Adrenal gland (tissue), 9 donors: ENCODE measurements at regions not wholly inside any gene's neighbourhood (a gene's known extent, or its start where the extent isn't known, plus 50 kb on each side); places are given as distances from the start of the nearest gene placed in this dataset.

Source experiments
- DNase-seq, 7 donors: peaks; one replicate each; pipeline ENCODE4 v3.0.0-alpha.2; 2019 to 2020
- H3K27ac ChIP-seq, 5 donors: fragments of 200-600 bp; sonication (generic) in 4 of 5; 1 replicate in 3 of 5; 2 replicates in 2 of 5; pipeline versions ENCODE4 v1.5.1 to v1.8.0; 2016 to 2020; ENCODE audit warnings: mild to moderate bottlenecking in 1 of 5
- H3K27me3 ChIP-seq: fragments of 200-600 bp; 2 replicates; pipeline ENCODE4 v1.8.0; 2021
- H3K36me3 ChIP-seq, 2 donors: fragments of 200-600 bp; replicated peaks in 1 of 2; 1 replicate in 1 of 2; 2 replicates in 1 of 2; pipeline versions ENCODE4 v1.5.1 to v1.8.0; 2018 to 2022
- H3K4me1 ChIP-seq, 2 donors: fragments of 200-600 bp; replicated peaks in 1 of 2; 1 replicate in 1 of 2; 2 replicates in 1 of 2; pipeline versions ENCODE4 v1.5.1 to v1.8.0; 2018 to 2021
- H3K4me3 ChIP-seq, 4 donors: fragments of 200-600 bp; sonication (generic) in 3 of 4; one replicate each; pipeline ENCODE4 v1.5.1; 2016 to 2018
- H3K9me3 ChIP-seq, 3 donors: fragments of 200-600 bp; sonication (generic) in 1 of 3; replicated peaks in 1 of 3; 1 replicate in 2 of 3; 2 replicates in 1 of 3; pipeline versions ENCODE4 v1.5.1 to v1.8.0; 2016 to 2021
- CTCF ChIP-seq, 6 experiments: fragments of 450-650 bp in 4 of 6; fragments of 200-600 bp in 2 of 6; sonication (generic) in 1 of 6; IDR thresholded peaks; 1 replicate in 5 of 6; 2 replicates in 1 of 6; pipeline versions ENCODE4 v1.5.1 to v1.8.0; 2016 to 2021; ENCODE audit warnings: antibody characterized with exemption in 6 of 6, mild to moderate bottlenecking in 2 of 6, moderate library complexity in 1 of 6
- POLR2A ChIP-seq, 2 donors: fragments of 450-650 bp; IDR thresholded peaks; one replicate each; pipeline ENCODE4 v1.6.1; 2017; ENCODE audit warnings: antibody characterized with exemption in 2 of 2, mild to moderate bottlenecking in 2 of 2, moderate library complexity in 1 of 2
- WGBS, 4 donors: extraction: QIAGEN DNeasy Blood & Tissue Kit in 2 of 4; methylation state at CpG; one replicate each; pipeline versions ENCODE4 v1.1.5 to v1.1.7; 2013 to 2017; 5-methylcytosine and 5-hydroxymethylcytosine counted together
- intact Hi-C, 2 donors: fragments of 100-400 bp; cut with DNase I; formaldehyde crosslinking; loops; one replicate each; pipeline versions ENCODE4 v1.14.1 to v1.15.0; 2022 to 2023
- donor health status: healthy with polysubstance abuse.
- donor health status: Bipolar disorder and iron deficiency.
- donor health status: DM: yes; HTN: yes; CAD: no.
- donor health status: DM: no; HTN: no; CAD: no.
- donor health status: DM: no; HTN: no; CAD: no.

GRCh38 chr12:115103884-115104883 is 420.2 kb upstream of the TBX3 start:
- peak in 6 of 7 donors; percentile 47 to 76 (median 69) for DNase-seq
- Histone ChIP-seq H3K36me3 (no peaks in the 10 kb centered on the region), H3K27me3 (no peaks in the 10 kb centered on the region), H3K4me1 (peaks cover 6 to 9% of the 10 kb centered on the region in 2 donors), H3K9me3 (no peaks in the 10 kb centered on the region), H3K4me3 (no peak overlapping the region), H3K27ac (peak overlapping the region in 2 of 5 donors; percentile 31 to 81)
- TF ChIP-seq POLR2A (IDR thresholded peaks at IDR 0.05): no peak
- WGBS, 4 donors: 44 to 57% (median 50%) methylated on average over 10 of the region's 10 CpGs
- intact Hi-C loops: no loop called here

GRCh38 chr12:115102450-115102849 is 418.5 kb upstream of the TBX3 start:
- peaks cover 10 to 11% of the 10 kb centered on the region in 2 donors for H3K4me1 ChIP-seq
- intact Hi-C loops: no loop called here
- peak in 3 of 7 donors; percentile 32 to 47 (median 44) for DNase-seq
- no peak overlapping the region for H3K4me3 ChIP-seq
- H3K36me3 ChIP-seq: no peaks in the 10 kb centered on the region
- 52 to 72% (median 66%) methylated on average over 5 of the region's 5 CpGs for WGBS, 4 donors
- H3K27me3 ChIP-seq: no peaks in the 10 kb centered on the region
- no peak for TF ChIP-seq POLR2A (IDR thresholded peaks at IDR 0.05)
- no peak for TF ChIP-seq CTCF (IDR thresholded peaks at IDR 0.05)
- H3K9me3 ChIP-seq: no peaks in the 10 kb centered on the region
- peak overlapping the region in 1 of 5 donors; percentile 81 for H3K27ac ChIP-seq

GRCh38 chr12:115101520-115101919 is 417.5 kb upstream of the TBX3 start:
- DNase-seq: no peak
- H3K4me3 ChIP-seq: no peak overlapping the region
- TF ChIP-seq POLR2A (IDR thresholded peaks at IDR 0.05) (no peak), CTCF (IDR thresholded peaks at IDR 0.05) (no peak)
- intact Hi-C loops: no loop called here
- H3K9me3 ChIP-seq: no peaks in the 10 kb centered on the region
- H3K4me1 ChIP-seq: peaks cover 18 to 20% of the 10 kb centered on the region in 2 donors
- H3K36me3 ChIP-seq: no peaks in the 10 kb centered on the region
- no peaks in the 10 kb centered on the region for H3K27me3 ChIP-seq
- peak overlapping the region in 1 of 5 donors; percentile 81 for H3K27ac ChIP-seq
- 88 to 94% (median 89%) methylated on average over 1 of the region's 1 CpG for WGBS, 4 donors

GRCh38 chr12:115097416-115097815 is 413.4 kb upstream of the TBX3 start:
- Histone ChIP-seq H3K4me1 (peaks cover 33 to 44% of the 10 kb centered on the region in 2 donors), H3K27ac (peak overlapping the region in 4 of 5 donors; percentile 69 to 91 (median 76)), H3K27me3 (no peaks in the 10 kb centered on the region), H3K36me3 (no peaks in the 10 kb centered on the region), H3K4me3 (no peak overlapping the region), H3K9me3 (no peaks in the 10 kb centered on the region)
- intact Hi-C loops: no loop called here
- TF ChIP-seq POLR2A (IDR thresholded peaks at IDR 0.05) (no peak), CTCF (IDR thresholded peaks at IDR 0.05) (no peak)
- 31 to 42% (median 34%) methylated on average over 5 of the region's 5 CpGs for WGBS, 4 donors
- peak; percentile 35 to 68 (median 49) for DNase-seq
